IMR-90 (cell line): ENCODE measurements at regions not wholly inside any gene's neighbourhood (a gene's known extent, or its start where the extent isn't known, plus 50 kb on each side); places are given as distances from the start of the nearest gene placed in this dataset.

ENCODE experiments used
- CHD1 ChIP-seq: IDR thresholded peaks from 2 replicates; pipeline ENCODE4 v1.6.1; 2012; ENCODE audit warnings: low read depth, low read length, improper control_type of control experiment
- POLR2A ChIP-seq: IDR thresholded peaks from 2 replicates; pipeline ENCODE4 v1.6.1; 2012; ENCODE audit warnings: mild to moderate bottlenecking, low read depth, low read length
- RAD21 ChIP-seq: IDR thresholded peaks from 2 replicates; pipeline ENCODE4 v1.6.1; 2012; ENCODE audit warnings: low read length, improper control_type of control experiment
- RFX5 ChIP-seq: IDR thresholded peaks from 2 replicates; pipeline ENCODE4 v1.8.0; 2012; ENCODE audit warnings: low read depth, mild to moderate bottlenecking, low read length, moderate library complexity
- TF ChIP-seq, protein P1 (sequence below): conservative IDR thresholded peaks from 2 replicates; pipeline ENCODE4 v1.5.1; 2012; ENCODE audit warnings: mild to moderate bottlenecking, low read depth, low read length, improper control_type of control experiment
- TF ChIP-seq, protein P2 (sequence below): fragments of 150-350 bp; IDR thresholded peaks from 2 replicates; pipeline ENCODE4 v1.6.1; 2017; ENCODE audit warnings: mild to moderate bottlenecking, antibody characterized with exemption, low read length, low read depth

DNA sequence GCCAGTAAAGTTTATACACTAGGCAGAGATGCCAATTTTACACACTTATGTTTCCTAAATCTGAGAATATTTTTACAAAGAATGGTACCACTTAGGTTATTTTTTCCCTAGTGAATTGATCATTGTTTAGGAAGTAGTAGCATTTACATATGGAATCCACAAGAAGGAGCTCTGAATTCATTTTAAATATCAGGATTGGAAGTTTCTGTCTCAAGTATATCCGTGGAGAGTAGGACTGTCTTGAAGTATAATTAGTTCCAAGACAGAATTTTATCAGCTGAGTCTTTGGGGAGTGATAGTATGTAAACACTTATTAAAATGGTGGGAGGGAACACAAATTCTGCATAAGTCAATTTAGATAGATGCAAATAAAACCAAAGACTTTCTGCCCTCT, 82.3 kb upstream of the FAM98A start:
- TF ChIP-seq POLR2A = no peak
- TF ChIP-seq, protein P1, sequence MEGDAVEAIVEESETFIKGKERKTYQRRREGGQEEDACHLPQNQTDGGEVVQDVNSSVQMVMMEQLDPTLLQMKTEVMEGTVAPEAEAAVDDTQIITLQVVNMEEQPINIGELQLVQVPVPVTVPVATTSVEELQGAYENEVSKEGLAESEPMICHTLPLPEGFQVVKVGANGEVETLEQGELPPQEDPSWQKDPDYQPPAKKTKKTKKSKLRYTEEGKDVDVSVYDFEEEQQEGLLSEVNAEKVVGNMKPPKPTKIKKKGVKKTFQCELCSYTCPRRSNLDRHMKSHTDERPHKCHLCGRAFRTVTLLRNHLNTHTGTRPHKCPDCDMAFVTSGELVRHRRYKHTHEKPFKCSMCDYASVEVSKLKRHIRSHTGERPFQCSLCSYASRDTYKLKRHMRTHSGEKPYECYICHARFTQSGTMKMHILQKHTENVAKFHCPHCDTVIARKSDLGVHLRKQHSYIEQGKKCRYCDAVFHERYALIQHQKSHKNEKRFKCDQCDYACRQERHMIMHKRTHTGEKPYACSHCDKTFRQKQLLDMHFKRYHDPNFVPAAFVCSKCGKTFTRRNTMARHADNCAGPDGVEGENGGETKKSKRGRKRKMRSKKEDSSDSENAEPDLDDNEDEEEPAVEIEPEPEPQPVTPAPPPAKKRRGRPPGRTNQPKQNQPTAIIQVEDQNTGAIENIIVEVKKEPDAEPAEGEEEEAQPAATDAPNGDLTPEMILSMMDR = peak; percentile 38
- TF ChIP-seq RAD21 = peak; percentile 41
- TF ChIP-seq, protein P2, sequence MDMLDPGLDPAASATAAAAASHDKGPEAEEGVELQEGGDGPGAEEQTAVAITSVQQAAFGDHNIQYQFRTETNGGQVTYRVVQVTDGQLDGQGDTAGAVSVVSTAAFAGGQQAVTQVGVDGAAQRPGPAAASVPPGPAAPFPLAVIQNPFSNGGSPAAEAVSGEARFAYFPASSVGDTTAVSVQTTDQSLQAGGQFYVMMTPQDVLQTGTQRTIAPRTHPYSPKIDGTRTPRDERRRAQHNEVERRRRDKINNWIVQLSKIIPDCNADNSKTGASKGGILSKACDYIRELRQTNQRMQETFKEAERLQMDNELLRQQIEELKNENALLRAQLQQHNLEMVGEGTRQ = no peak
- no peak for TF ChIP-seq RFX5
- no peak for TF ChIP-seq CHD1
